ENCODE measurements at regions not wholly inside any gene's neighbourhood (a gene's known extent, or its start where the extent isn't known, plus 50 kb on each side); places are given as distances from the start of the nearest gene placed in this dataset.

DNA sequence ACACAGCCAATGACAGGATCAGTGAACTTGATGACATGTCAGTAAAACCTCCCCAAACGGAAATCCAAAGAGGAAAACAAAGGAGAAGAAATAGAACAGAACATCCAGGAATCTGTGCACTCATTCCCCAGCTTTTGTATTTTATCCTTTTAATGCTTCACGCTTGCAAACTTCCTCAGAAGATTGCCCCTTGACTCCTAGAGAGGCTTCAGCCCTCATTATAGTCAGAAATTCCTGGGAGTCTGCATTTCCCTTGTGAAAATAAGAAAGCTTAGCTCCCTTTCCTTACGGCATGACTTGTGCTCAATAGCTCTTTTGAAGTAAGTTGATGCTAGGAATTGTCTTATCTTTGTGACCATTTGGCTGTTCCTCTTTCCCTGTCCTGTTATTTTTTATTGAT, 313.6 kb upstream of the OPRM1 start:
- TF ChIP-seq, protein P1, sequence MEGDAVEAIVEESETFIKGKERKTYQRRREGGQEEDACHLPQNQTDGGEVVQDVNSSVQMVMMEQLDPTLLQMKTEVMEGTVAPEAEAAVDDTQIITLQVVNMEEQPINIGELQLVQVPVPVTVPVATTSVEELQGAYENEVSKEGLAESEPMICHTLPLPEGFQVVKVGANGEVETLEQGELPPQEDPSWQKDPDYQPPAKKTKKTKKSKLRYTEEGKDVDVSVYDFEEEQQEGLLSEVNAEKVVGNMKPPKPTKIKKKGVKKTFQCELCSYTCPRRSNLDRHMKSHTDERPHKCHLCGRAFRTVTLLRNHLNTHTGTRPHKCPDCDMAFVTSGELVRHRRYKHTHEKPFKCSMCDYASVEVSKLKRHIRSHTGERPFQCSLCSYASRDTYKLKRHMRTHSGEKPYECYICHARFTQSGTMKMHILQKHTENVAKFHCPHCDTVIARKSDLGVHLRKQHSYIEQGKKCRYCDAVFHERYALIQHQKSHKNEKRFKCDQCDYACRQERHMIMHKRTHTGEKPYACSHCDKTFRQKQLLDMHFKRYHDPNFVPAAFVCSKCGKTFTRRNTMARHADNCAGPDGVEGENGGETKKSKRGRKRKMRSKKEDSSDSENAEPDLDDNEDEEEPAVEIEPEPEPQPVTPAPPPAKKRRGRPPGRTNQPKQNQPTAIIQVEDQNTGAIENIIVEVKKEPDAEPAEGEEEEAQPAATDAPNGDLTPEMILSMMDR (IDR thresholded peaks at IDR 0.05 in 8 of 11, conservative IDR thresholded peaks at IDR 0.05 in 3 of 11) = no peak
- TF ChIP-seq POLR2A (IDR thresholded peaks at IDR 0.05) (no peak), POLR2AphosphoS5 (IDR thresholded peaks at IDR 0.05) (no peak)
